ENCODE measurements at regions not wholly inside any gene's neighbourhood (a gene's known extent, or its start where the extent isn't known, plus 50 kb on each side); places are given as distances from the start of the nearest gene placed in this dataset.

GRCh38 chr11:15859411-15859810 lies 496.9 kb downstream of the SOX6 start:
- no TSS peak for BruUV-seq (replicated peaks)
- TF ChIP-seq ZNF318 (IDR thresholded peaks at IDR 0.05; ENCODE audit: borderline replicate concordance in 1 of 2, low read depth in 1 of 2) (no peak), CEBPB (tag; IDR thresholded peaks at IDR 0.05) (no peak), MYBL2 (IDR thresholded peaks at IDR 0.05; ENCODE audit: low read depth) (no peak), MYBL2 (CRISPR knock-in tag; IDR thresholded peaks at IDR 0.05; ENCODE audit: borderline replicate concordance) (no peak), HSF4 (CRISPR knock-in tag; IDR thresholded peaks at IDR 0.05; ENCODE audit: borderline replicate concordance) (no peak), KLF1 (tag; IDR thresholded peaks at IDR 0.05) (no peak), ZNF316 (IDR thresholded peaks at IDR 0.05) (no peak), TAF1 (IDR thresholded peaks at IDR 0.05; ENCODE audit: control insufficient read depth, extremely low read depth, insufficient read depth, low read length, severe bottlenecking) (no peak), SNIP1 (IDR thresholded peaks at IDR 0.05; ENCODE audit: low read depth) (no peak), PTRF (tag; IDR thresholded peaks at IDR 0.05) (no peak), BRD4 (IDR thresholded peaks at IDR 0.05) (no peak), SMARCC2 (IDR thresholded peaks at IDR 0.05; ENCODE audit: low read depth) (no peak), POLR2B (IDR thresholded peaks at IDR 0.05; ENCODE audit: low read depth, partially characterized antibody) (no peak)
- TF ChIP-seq, protein P1, sequence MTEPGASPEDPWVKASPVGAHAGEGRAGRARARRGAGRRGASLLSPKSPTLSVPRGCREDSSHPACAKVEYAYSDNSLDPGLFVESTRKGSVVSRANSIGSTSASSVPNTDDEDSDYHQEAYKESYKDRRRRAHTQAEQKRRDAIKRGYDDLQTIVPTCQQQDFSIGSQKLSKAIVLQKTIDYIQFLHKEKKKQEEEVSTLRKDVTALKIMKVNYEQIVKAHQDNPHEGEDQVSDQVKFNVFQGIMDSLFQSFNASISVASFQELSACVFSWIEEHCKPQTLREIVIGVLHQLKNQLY (CRISPR knock-in tag; conservative IDR thresholded peaks at IDR 0.05): no peak
- Histone ChIP-seq H3K79me2 (ENCODE audit: control insufficient read depth, insufficient read depth, low read length) (no peaks in the 10 kb centered on the region), H2AFZ (ENCODE audit: low read depth, low read length) (no peak overlapping the region), H3K9me3 (replicated peaks; ENCODE audit: control insufficient read depth, insufficient read depth, low read depth, low read length) (no peaks in the 10 kb centered on the region), H3K4me3 (no peak overlapping the region), H3K9me1 (ENCODE audit: control insufficient read depth, insufficient read depth, low read length) (no peaks in the 10 kb centered on the region), H3K27ac (ENCODE audit: extremely low read depth, low read depth, low read length) (no peak overlapping the region), H3K4me2 (ENCODE audit: insufficient read depth, low read length) (no peak overlapping the region), H3K4me1 (replicated peaks in 1 of 2; ENCODE audit: control insufficient read depth in 2 of 2, insufficient read depth in 2 of 2, low read length in 2 of 2) (no peaks in the 10 kb centered on the region), H3K36me3 (ENCODE audit: control insufficient read depth, insufficient read depth, low read length) (no peaks in the 10 kb centered on the region), H3K9ac (ENCODE audit: insufficient read depth in 1 of 2, low read depth in 2 of 2, low read length in 2 of 2) (no peak overlapping the region), H3K27me3 (ENCODE audit: control insufficient read depth in 2 of 2, insufficient read depth in 2 of 2, low read length in 2 of 2) (peaks cover 4 to 17% of the 10 kb centered on the region in 2 experiments; a peak in 4 of 5 replicates), H4K20me1 (replicated peaks; ENCODE audit: control insufficient read depth, insufficient read depth, low read length) (no peaks in the 10 kb centered on the region)
- FAIRE-seq (no peak), ATAC-seq (no peak), DNase-seq (ENCODE audit: extremely low read depth in 1 of 4, low spot score in 3 of 4) (no peak)
- POLR2A ChIA-PET: no interaction called here
- 3% methylated on average over 3 of the region's 3 CpGs for WGBS (ENCODE audit: insufficient coverage, low coverage, missing lambda C conversion rate)
- in situ Hi-C loops (cut with MboI): no loop called here
- intact Hi-C loops (cut with micrococcal nuclease): loop anchor here (10.0 kb wide), 1 partner anchor 755 kb away; no protein-coding TSS in a partner anchor
- CTCF ChIA-PET (ENCODE audit: low intra/inter-chr PET ratio): no interaction called here
